Tibial nerve (tissue), 4 donors: ENCODE measurements at regions not wholly inside any gene's neighbourhood (a gene's known extent, or its start where the extent isn't known, plus 50 kb on each side); places are given as distances from the start of the nearest gene placed in this dataset.

ENCODE experiments used
- EP300 ChIP-seq, 2 donors: sonication (generic); formaldehyde crosslinking; IDR thresholded peaks; one replicate each; pipeline ENCODE4 v1.6.1; 2017; ENCODE audit warnings: antibody characterized with exemption in 2 of 2, mild to moderate bottlenecking in 1 of 2
- TF ChIP-seq, protein P1 (sequence below), 5 experiments: fragments of 200-600 bp in 3 of 5; fragments of 450-650 bp in 2 of 5; sonication (generic) in 3 of 5; IDR thresholded peaks; one replicate each; pipeline ENCODE4 v1.5.1; 2016 to 2019; ENCODE audit warnings: antibody characterized with exemption in 5 of 5, mild to moderate bottlenecking in 3 of 5, moderate library complexity in 2 of 5

DNA sequence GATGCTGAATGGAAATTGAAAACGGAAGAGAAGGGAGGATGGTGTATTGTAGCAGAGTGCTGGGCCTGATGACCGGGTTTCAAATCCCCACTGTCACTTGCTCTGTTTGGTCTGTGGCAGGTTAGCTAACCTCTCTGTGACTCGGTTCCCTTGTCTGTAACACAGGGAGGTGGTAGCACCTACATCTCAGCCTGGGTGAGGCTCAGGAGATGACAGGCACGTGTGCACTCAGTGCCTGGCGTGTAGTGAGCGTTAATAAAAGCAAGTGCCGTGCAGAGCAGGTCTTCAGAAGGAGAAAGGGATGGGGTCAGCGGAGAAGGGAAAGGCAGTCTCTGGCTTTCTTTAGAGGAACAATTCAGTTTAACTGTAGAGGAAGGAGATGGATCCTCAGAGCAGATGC is 125.5 kb upstream of the SMIM21 start:
- TF ChIP-seq, protein P1, sequence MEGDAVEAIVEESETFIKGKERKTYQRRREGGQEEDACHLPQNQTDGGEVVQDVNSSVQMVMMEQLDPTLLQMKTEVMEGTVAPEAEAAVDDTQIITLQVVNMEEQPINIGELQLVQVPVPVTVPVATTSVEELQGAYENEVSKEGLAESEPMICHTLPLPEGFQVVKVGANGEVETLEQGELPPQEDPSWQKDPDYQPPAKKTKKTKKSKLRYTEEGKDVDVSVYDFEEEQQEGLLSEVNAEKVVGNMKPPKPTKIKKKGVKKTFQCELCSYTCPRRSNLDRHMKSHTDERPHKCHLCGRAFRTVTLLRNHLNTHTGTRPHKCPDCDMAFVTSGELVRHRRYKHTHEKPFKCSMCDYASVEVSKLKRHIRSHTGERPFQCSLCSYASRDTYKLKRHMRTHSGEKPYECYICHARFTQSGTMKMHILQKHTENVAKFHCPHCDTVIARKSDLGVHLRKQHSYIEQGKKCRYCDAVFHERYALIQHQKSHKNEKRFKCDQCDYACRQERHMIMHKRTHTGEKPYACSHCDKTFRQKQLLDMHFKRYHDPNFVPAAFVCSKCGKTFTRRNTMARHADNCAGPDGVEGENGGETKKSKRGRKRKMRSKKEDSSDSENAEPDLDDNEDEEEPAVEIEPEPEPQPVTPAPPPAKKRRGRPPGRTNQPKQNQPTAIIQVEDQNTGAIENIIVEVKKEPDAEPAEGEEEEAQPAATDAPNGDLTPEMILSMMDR (IDR thresholded peaks at IDR 0.05): no peak
- no peak for TF ChIP-seq EP300 (IDR thresholded peaks at IDR 0.05)
